ENCODE measurements at regions not wholly inside any gene's neighbourhood (a gene's known extent, or its start where the extent isn't known, plus 50 kb on each side); places are given as distances from the start of the nearest gene placed in this dataset.

DNA sequence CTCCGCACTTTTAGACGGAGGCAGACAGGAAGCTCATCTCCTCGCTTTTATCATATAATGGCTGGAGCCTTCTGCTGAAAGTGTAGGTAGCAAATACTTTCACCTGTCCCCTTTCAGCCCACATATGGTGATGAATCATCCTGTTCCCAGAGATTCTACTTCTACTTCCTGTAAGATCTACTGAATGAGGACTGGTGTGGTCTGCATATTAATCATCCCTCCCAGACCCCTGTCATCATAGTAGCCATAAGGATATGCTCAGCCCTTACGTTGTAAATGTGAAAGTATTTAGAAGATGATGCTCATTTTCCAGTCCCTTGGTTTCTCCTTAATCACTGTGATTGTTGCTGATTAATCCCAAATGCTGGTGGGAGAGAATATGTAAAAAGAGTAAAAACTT lies 268.2 kb upstream of the GRIP1 start:
- ChIA-PET POLR2A (no interaction called here), CTCF (interaction anchor here (0.7 kb wide), 1 partner anchor 72 kb away, joined by 3 read pairs; no protein-coding TSS in a partner anchor)
- H3K4me3 Mint-ChIP-seq = no peak overlapping the region
- ATAC-seq (no peak), DNase-seq (ENCODE audit: low spot score) (no peak)
- TF ChIP-seq ATF3 (CRISPR knock-in tag; conservative IDR thresholded peaks at IDR 0.05) (no peak), ZNF396 (CRISPR knock-in tag; IDR thresholded peaks at IDR 0.05; ENCODE audit: borderline replicate concordance) (no peak), JAZF1 (CRISPR knock-in tag; IDR thresholded peaks at IDR 0.05) (no peak), IRF1 (CRISPR knock-in tag; IDR thresholded peaks at IDR 0.05) (no peak), ZNF219 (CRISPR knock-in tag; IDR thresholded peaks at IDR 0.05; ENCODE audit: borderline replicate concordance) (no peak)
- TF ChIP-seq, protein P1, sequence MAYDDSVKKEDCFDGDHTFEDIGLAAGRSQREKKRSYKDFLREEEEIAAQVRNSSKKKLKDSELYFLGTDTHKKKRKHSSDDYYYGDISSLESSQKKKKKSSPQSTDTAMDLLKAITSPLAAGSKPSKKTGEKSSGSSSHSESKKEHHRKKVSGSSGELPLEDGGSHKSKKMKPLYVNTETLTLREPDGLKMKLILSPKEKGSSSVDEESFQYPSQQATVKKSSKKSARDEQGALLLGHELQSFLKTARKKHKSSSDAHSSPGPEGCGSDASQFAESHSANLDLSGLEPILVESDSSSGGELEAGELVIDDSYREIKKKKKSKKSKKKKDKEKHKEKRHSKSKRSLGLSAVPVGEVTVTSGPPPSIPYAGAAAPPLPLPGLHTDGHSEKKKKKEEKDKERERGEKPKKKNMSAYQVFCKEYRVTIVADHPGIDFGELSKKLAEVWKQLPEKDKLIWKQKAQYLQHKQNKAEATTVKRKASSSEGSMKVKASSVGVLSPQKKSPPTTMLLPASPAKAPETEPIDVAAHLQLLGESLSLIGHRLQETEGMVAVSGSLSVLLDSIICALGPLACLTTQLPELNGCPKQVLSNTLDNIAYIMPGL (CRISPR knock-in tag; IDR thresholded peaks at IDR 0.05) = no peak
- H3K9me3 Mint-ChIP-seq = no peaks in the 10 kb centered on the region
- H3K27ac Mint-ChIP-seq = no peak overlapping the region
- H3K36me3 Mint-ChIP-seq = no peaks in the 10 kb centered on the region
- H3K4me1 Mint-ChIP-seq = peaks cover 22% of the 10 kb centered on the region
- no peaks in the 10 kb centered on the region for H3K27me3 Mint-ChIP-seq (ENCODE audit: low read depth)

DNA sequence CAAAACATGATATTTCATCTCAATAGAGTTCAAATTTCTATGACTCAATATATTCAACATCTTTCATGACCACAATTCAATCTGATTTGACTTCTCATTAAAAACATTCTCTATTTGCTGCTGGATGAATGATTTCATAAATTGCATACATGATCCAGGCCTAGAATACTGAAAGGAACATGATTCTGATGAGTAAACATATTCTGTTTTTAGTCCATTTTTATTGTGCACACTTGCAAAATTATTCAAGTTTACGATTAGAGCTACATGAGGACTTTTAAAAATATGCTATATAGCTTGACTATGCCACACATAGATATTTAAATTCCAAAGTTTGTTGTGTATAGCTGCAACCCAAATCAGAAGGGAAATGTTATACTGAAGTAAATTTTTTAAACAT lies 273.8 kb upstream of the GRIP1 start:
- H3K4me3 Mint-ChIP-seq = no peak overlapping the region
- no peak overlapping the region for H3K27ac Mint-ChIP-seq
- no peak for ATAC-seq
- ChIA-PET POLR2A (no interaction called here), CTCF (no interaction called here)
- H3K9me3 Mint-ChIP-seq = no peaks in the 10 kb centered on the region
- peaks cover 5% of the 10 kb centered on the region; the same call in 1 of the 2 replicates for H3K4me1 Mint-ChIP-seq
- H3K27me3 Mint-ChIP-seq (ENCODE audit: low read depth) = no peaks in the 10 kb centered on the region
- H3K36me3 Mint-ChIP-seq = no peaks in the 10 kb centered on the region
- no peak for DNase-seq (ENCODE audit: low spot score)
- TF ChIP-seq NR2C2 (CRISPR knock-in tag; IDR thresholded peaks at IDR 0.05) (no peak), TP53 (CRISPR knock-in tag; IDR thresholded peaks at IDR 0.05) (no peak), NR3C1 (CRISPR knock-in tag; conservative IDR thresholded peaks at IDR 0.05; ENCODE audit: low read depth) (no peak), ZNF671 (CRISPR knock-in tag; IDR thresholded peaks at IDR 0.05) (no peak), MYBL2 (CRISPR knock-in tag; IDR thresholded peaks at IDR 0.05) (no peak), ZNF416 (CRISPR knock-in tag; IDR thresholded peaks at IDR 0.05) (no peak), NR1H2 (CRISPR knock-in tag; IDR thresholded peaks at IDR 0.05) (no peak), PREB (CRISPR knock-in tag; IDR thresholded peaks at IDR 0.05; ENCODE audit: borderline replicate concordance) (no peak), ZNF532 (CRISPR knock-in tag; IDR thresholded peaks at IDR 0.05; ENCODE audit: borderline replicate concordance) (no peak), E2F5 (CRISPR knock-in tag; IDR thresholded peaks at IDR 0.05) (no peak), TEAD4 (CRISPR knock-in tag; IDR thresholded peaks at IDR 0.05) (no peak), ESRRA (CRISPR knock-in tag; IDR thresholded peaks at IDR 0.05; ENCODE audit: borderline replicate concordance) (no peak), ARID4B (CRISPR knock-in tag; IDR thresholded peaks at IDR 0.05; ENCODE audit: borderline replicate concordance) (no peak), RORB (CRISPR knock-in tag; IDR thresholded peaks at IDR 0.05) (no peak), SMAD3 (CRISPR knock-in tag; IDR thresholded peaks at IDR 0.05; ENCODE audit: borderline replicate concordance) (no peak)
